Chondrocyte (in vitro differentiated cells): ENCODE measurements at regions not wholly inside any gene's neighbourhood (a gene's known extent, or its start where the extent isn't known, plus 50 kb on each side); places are given as distances from the start of the nearest gene placed in this dataset.

Experiments used
- DNase-seq: peaks from one replicate; pipeline ENCODE4 v3.0.0; 2021; ENCODE audit warnings: mixed read lengths, low spot score
- H3K27ac Mint-ChIP-seq: one replicate; pipeline ENCODE4 v1.8.0; 2021; ENCODE audit warnings: mild to moderate bottlenecking, moderate library complexity, mixed read lengths; ENCODE audit not compliant: unreplicated experiment
- H3K27me3 Mint-ChIP-seq: 2 replicates; pipeline ENCODE4 v1.8.0; 2021; ENCODE audit warnings: low read depth, mixed read lengths
- H3K36me3 Mint-ChIP-seq: 2 replicates; pipeline ENCODE4 v1.8.0; 2021; ENCODE audit warnings: low read depth, mixed read lengths
- H3K4me1 Mint-ChIP-seq: 2 replicates; pipeline ENCODE4 v1.8.0; 2021; ENCODE audit warnings: low read depth, mild to moderate bottlenecking, mixed read lengths
- H3K4me3 Mint-ChIP-seq: one replicate; pipeline ENCODE4 v1.8.0; 2021; ENCODE audit warnings: mild to moderate bottlenecking, moderate library complexity, mixed read lengths; ENCODE audit not compliant: unreplicated experiment
- H3K9me3 Mint-ChIP-seq: 2 replicates; pipeline ENCODE4 v1.8.0; 2021; ENCODE audit warnings: low read depth, mixed read lengths
- CTCF ChIP-seq: fragments of 200-600 bp; sonication (generic); IDR thresholded peaks from 2 replicates; pipeline ENCODE4 v1.5.0; 2021; ENCODE audit warnings: antibody characterized with exemption, mild to moderate bottlenecking, moderate library complexity

GRCh38 chr2:47272031-47272864, 95.9 kb upstream of the CALM2 start:
- no peaks in the 10 kb centered on the region for H3K9me3 Mint-ChIP-seq
- H3K4me3 Mint-ChIP-seq, result peak overlapping the region; percentile 52
- no peaks in the 10 kb centered on the region for H3K36me3 Mint-ChIP-seq
- peak; percentile 100 for TF ChIP-seq CTCF
- no peak overlapping the region for H3K27ac Mint-ChIP-seq
- H3K4me1 Mint-ChIP-seq, result peaks cover 44% of the 10 kb centered on the region
- no peaks in the 10 kb centered on the region for H3K27me3 Mint-ChIP-seq
- DNase-seq, result no peak

- Mint-ChIP-seq H3K27ac (peak overlapping the region; percentile 10), H3K4me3 (no peak overlapping the region), H3K36me3 (no peaks in the 10 kb centered on the region), H3K4me1 (peaks cover 44% of the 10 kb centered on the region), H3K9me3 (no peaks in the 10 kb centered on the region), H3K27me3 (no peaks in the 10 kb centered on the region)
- no peak for TF ChIP-seq CTCF
- DNase-seq, result no peak
Measured at GRCh38 chr2:47271054-47272000, 95.0 kb upstream of the CALM2 start.

- H3K4me1 Mint-ChIP-seq, result peaks cover 43% of the 10 kb centered on the region
- no peaks in the 10 kb centered on the region for H3K27me3 Mint-ChIP-seq
- no peak overlapping the region for H3K4me3 Mint-ChIP-seq
- no peak overlapping the region for H3K27ac Mint-ChIP-seq
- DNase-seq, result no peak
- no peaks in the 10 kb centered on the region for H3K36me3 Mint-ChIP-seq
- TF ChIP-seq CTCF, result no peak
- H3K9me3 Mint-ChIP-seq, result no peaks in the 10 kb centered on the region
Measured at GRCh38 chr2:47270421-47270820, 94.1 kb upstream of the CALM2 start.

- H3K36me3 Mint-ChIP-seq, result no peaks in the 10 kb centered on the region
- H3K9me3 Mint-ChIP-seq, result no peaks in the 10 kb centered on the region
- H3K27me3 Mint-ChIP-seq, result no peaks in the 10 kb centered on the region
- no peak for DNase-seq
- H3K4me3 Mint-ChIP-seq, result no peak overlapping the region
- no peak for TF ChIP-seq CTCF
- H3K4me1 Mint-ChIP-seq, result peaks cover 35% of the 10 kb centered on the region
- H3K27ac Mint-ChIP-seq, result peak overlapping the region; percentile 77
Measured at GRCh38 chr2:47269316-47270232, 93.3 kb upstream of the CALM2 start.
